ENCODE measurements at regions not wholly inside any gene's neighbourhood (a gene's known extent, or its start where the extent isn't known, plus 50 kb on each side); places are given as distances from the start of the nearest gene placed in this dataset.

- no peak for TF ChIP-seq CTCF (conservative IDR thresholded peaks at IDR 0.05 in 1 of 2, IDR thresholded peaks at IDR 0.05 in 1 of 2; ENCODE audit: low read depth in 1 of 2, low read length in 2 of 2)
- no peak for TF ChIP-seq EZH2 (IDR thresholded peaks at IDR 0.05; ENCODE audit: low read length, missing control alignments)
These were observed 59.0 kb upstream of the TLR3 start for GRCh38 chr4:186009976-186010375.

Measured in fibroblast of lung (primary cell).